GM13976 (cell line): ENCODE measurements at regions not wholly inside any gene's neighbourhood (a gene's known extent, or its start where the extent isn't known, plus 50 kb on each side); places are given as distances from the start of the nearest gene placed in this dataset.

Experiments used
- DNase-seq: peaks from one replicate; pipeline ENCODE4 v3.0.0; 2012; ENCODE audit warnings: low spot score
- in situ Hi-C: fragments of 300-500 bp; cut with MboI; formaldehyde crosslinking; loops from one replicate; pipeline ENCODE4 v1.12.0; 2022; ENCODE audit warnings: low sequenced_read_pairs, mixed read lengths, inconsistent platforms; ENCODE audit not compliant: unreplicated experiment
- TF ChIP-seq, protein P1 (sequence below): IDR thresholded peaks from 2 replicates; pipeline ENCODE4 v1.5.1; 2012; ENCODE audit warnings: borderline replicate concordance, mild to moderate bottlenecking; ENCODE audit not compliant: insufficient read depth; ENCODE audit errors: extremely low read depth, missing control alignments, control extremely low read depth

DNA sequence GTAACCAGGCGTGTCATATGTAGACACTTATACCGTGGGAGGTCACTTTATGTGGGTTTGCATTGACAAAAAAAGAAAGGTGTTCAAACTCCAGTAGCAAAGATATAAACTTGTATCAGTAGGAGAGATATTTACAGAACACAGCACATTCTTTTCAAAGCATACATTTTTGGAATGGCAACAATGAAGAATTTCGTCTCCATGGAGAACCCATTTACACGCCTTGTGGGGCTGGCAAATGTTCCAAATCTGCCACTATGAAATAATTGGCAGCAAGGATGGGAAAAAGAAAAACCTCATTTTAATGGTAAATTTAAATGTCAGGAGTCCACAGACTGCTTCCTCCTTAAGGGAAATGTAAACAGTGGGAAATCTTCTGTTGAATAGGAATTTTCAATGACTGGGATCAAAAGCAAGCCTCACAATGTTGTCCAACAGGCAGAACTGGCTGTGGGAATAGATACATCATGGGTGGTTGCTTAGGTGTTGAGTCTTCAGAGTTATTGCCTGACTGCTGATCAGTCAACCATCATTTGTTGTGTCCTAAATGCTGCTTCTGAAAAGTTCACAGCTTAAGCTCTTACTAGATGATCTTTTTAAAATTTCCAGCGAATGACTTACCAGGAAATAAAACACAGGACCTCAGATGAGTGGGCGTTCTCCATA lies 256.6 kb upstream of the SEMA3C start:
- TF ChIP-seq, protein P1, sequence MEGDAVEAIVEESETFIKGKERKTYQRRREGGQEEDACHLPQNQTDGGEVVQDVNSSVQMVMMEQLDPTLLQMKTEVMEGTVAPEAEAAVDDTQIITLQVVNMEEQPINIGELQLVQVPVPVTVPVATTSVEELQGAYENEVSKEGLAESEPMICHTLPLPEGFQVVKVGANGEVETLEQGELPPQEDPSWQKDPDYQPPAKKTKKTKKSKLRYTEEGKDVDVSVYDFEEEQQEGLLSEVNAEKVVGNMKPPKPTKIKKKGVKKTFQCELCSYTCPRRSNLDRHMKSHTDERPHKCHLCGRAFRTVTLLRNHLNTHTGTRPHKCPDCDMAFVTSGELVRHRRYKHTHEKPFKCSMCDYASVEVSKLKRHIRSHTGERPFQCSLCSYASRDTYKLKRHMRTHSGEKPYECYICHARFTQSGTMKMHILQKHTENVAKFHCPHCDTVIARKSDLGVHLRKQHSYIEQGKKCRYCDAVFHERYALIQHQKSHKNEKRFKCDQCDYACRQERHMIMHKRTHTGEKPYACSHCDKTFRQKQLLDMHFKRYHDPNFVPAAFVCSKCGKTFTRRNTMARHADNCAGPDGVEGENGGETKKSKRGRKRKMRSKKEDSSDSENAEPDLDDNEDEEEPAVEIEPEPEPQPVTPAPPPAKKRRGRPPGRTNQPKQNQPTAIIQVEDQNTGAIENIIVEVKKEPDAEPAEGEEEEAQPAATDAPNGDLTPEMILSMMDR, result no peak
- DNase-seq, result no peak
- in situ Hi-C loops, result no loop called here

DNA sequence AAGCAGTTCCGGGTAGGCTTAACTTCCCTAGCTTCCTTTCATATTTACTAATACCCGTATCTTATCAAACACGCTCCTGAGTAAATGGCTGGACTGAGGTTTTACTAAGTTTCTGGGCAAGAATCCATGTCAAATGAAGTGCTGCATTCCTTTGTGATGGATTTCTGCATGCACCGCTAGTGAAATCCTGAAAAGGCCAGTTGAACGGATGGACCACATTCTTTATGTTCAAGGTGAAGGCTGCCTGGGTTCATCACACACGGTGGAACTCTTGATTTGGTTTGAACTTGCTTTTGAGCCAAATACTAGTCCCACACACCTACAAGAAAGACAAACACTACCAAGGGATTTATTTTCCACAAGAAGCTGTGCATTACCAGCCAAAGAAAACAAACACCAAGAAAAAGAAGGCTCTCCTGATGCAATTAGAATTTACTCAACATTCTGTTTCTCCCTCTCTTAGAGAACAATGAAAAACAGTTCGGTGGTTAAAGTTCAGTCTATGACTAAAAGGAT lies 255.0 kb upstream of the SEMA3C start:
- DNase-seq, result no peak
- TF ChIP-seq, protein P1, result no peak
- in situ Hi-C loops, result no loop called here

DNA sequence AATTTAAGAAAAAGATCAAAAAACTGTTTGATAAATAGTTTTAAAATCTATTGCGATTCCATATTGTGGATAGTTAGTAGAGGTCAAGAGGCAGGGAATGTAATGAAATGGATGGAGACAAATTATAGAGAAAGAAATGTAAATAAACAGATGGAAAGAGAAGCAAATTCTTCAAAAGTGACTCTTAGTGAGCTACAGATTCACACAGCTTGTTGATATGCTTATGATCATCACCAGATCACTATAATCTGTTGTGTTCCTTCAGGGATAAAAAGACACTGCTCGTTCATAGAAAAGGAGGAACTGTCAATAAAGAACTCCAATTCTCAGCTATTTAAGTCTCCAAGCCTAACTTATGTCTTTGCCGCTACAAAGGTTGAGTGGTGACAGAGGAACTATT lies 251.4 kb upstream of the SEMA3C start:
- TF ChIP-seq, protein P1, result no peak
- DNase-seq, result no peak
- in situ Hi-C loops, result no loop called here

DNA sequence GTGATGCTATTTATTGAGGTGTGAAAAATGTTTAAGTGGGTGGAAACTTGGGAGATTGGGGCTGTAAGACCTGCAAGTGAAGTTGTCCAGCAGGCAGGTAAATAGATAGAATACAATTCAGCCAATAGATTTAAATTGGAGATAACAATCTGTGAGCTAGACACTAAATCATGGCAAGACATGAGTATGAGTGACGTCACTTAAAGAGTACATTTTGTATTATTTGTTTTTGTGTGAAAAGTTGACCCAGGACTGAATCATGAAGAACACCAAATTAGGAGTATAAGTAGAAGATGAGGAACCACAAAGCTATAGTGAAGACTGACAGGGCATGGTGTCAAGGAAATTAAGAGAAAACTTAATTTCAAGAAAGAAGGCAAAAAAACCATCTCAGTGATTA lies 249.1 kb upstream of the SEMA3C start:
- DNase-seq, result no peak
- in situ Hi-C loops, result no loop called here
- TF ChIP-seq, protein P1, result no peak

DNA sequence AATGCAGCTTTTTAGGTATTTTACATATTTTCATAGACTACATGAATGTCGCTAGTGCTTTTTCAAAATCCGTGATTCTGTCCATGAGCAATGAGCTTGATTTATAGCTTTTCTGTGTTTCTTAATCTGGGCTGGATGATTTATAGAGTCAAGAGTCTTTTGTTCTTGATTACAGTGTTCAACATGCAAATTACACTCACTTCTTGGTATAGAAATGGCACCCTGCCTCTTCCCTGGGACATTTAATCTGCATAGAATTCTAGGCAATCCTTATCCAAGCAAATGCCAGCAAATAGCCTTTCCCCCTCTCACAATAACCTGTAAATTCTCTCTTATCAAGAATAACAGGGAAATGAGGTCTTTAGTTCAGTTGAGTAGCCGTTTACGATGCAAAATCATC lies 246.2 kb upstream of the SEMA3C start:
- in situ Hi-C loops, result no loop called here
- TF ChIP-seq, protein P1, result no peak
- DNase-seq, result no peak

DNA sequence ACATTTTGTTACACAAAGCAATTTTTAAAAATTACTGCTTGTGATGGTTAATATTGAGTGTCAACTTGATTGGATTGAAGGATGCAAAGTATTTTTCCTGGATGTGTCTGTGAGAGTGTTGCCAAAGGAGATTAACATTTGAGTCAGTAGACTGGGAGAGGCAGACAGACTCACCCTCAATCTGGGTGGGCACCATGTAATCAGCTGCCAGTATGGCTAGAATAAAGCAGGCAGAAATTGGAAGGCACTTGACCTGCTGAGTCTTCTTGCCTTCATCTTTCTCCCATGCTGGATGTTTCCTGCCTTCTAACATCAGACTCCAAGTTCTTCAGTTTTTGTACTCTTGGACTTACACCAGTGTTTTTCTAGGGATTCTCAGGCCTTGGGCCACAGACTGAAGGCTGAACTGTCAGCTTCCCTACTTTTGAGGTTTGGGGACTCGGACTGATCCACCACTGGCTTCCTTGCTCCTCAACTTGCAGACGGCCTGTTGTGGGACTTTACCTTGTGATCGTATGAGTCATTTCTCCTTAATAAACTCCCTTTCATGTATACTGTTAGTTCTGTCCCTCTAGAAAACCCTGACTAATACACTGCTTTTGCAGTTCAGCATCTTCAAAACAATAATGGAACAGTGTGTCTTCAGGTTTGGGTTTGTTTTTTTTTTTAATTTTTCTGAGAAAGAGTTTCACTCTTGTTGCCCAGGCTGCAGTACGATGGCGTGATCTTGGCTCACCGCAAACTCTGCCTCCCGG lies 244.1 kb upstream of the SEMA3C start:
- in situ Hi-C loops, result no loop called here
- TF ChIP-seq, protein P1, result no peak
- no peak for DNase-seq
